ENCODE measurements at regions not wholly inside any gene's neighbourhood (a gene's known extent, or its start where the extent isn't known, plus 50 kb on each side); places are given as distances from the start of the nearest gene placed in this dataset.

GRCh38 chr3:144822671-144823070 is 851.0 kb downstream of the DIPK2A start:
- Mint-ChIP-seq H3K4me1 (peaks cover 5 to 7% of the 10 kb centered on the region in 2 experiments), H3K36me3 (ENCODE audit: insufficient read depth in 1 of 3, low read depth in 3 of 3) (no peaks in the 10 kb centered on the region; a peak in 1 of 7 replicates), H3K4me3 (no peak overlapping the region), H3K27ac (no peak overlapping the region), H3K27me3 (ENCODE audit: low read depth) (no peaks in the 10 kb centered on the region), H3K9me3 (peaks cover 0 to 2% of the 10 kb centered on the region in 2 experiments; a peak in 2 of 5 replicates)
- TF ChIP-seq, protein P1, sequence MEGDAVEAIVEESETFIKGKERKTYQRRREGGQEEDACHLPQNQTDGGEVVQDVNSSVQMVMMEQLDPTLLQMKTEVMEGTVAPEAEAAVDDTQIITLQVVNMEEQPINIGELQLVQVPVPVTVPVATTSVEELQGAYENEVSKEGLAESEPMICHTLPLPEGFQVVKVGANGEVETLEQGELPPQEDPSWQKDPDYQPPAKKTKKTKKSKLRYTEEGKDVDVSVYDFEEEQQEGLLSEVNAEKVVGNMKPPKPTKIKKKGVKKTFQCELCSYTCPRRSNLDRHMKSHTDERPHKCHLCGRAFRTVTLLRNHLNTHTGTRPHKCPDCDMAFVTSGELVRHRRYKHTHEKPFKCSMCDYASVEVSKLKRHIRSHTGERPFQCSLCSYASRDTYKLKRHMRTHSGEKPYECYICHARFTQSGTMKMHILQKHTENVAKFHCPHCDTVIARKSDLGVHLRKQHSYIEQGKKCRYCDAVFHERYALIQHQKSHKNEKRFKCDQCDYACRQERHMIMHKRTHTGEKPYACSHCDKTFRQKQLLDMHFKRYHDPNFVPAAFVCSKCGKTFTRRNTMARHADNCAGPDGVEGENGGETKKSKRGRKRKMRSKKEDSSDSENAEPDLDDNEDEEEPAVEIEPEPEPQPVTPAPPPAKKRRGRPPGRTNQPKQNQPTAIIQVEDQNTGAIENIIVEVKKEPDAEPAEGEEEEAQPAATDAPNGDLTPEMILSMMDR (conservative IDR thresholded peaks at IDR 0.05), result no peak
- no peak overlapping the region for H3K4me2 ChIP-seq (ENCODE audit: insufficient read depth, insufficient read length, low read length)
- no peak overlapping the region for H4K8ac ChIP-seq (replicated peaks; ENCODE audit: insufficient read length, low read depth, low read length)
- no peak overlapping the region for H3K56ac ChIP-seq (ENCODE audit: insufficient read length, low read depth, low read length)
- no peaks in the 10 kb centered on the region for H3K79me2 ChIP-seq (ENCODE audit: insufficient read depth, low read length)
- H3K23me2 ChIP-seq (ENCODE audit: insufficient read length, low read depth, low read length, poor library complexity, severe bottlenecking), result no peaks in the 10 kb centered on the region
- no peak overlapping the region for H3K4ac ChIP-seq (ENCODE audit: low read depth, low read length)
- no peaks in the 10 kb centered on the region for H3K9me3 ChIP-seq (ENCODE audit: control insufficient read depth, low read depth, low read length)
- no peak overlapping the region for H2AK5ac ChIP-seq (ENCODE audit: insufficient read length, low read length)
- H3K79me1 ChIP-seq (ENCODE audit: insufficient read depth, low read depth, low read length, poor library complexity, severe bottlenecking), result no peaks in the 10 kb centered on the region
- H2BK5ac ChIP-seq (ENCODE audit: insufficient read length, low read length), result no peak overlapping the region
- no peak overlapping the region for H2AFZ ChIP-seq (ENCODE audit: low read length)
- H4K91ac ChIP-seq (ENCODE audit: insufficient read length, low read depth, low read length), result no peak overlapping the region
- H3T11ph ChIP-seq (ENCODE audit: low read length), result no peak overlapping the region
- no peak overlapping the region for H2BK120ac ChIP-seq (ENCODE audit: low read depth, low read length, poor library complexity, severe bottlenecking)
- H2BK20ac ChIP-seq (ENCODE audit: low read depth, low read length, poor library complexity, severe bottlenecking), result no peak overlapping the region
- no peaks in the 10 kb centered on the region for H4K20me1 ChIP-seq (ENCODE audit: control insufficient read depth, insufficient read depth, insufficient read length)
- H3K9ac ChIP-seq (ENCODE audit: extremely low read depth, insufficient read length, low read length), result no peak overlapping the region
- no peak for DNase-seq
- no peak overlapping the region for H4K5ac ChIP-seq (ENCODE audit: insufficient read length, low read depth, low read length)
- no peak overlapping the region for H3K18ac ChIP-seq (ENCODE audit: insufficient read length, low read depth, low read length)
- no peak overlapping the region for H3K23ac ChIP-seq (ENCODE audit: insufficient read length, low read depth, low read length)
- no peak overlapping the region for H2BK15ac ChIP-seq (ENCODE audit: low read depth, low read length)
- no peak overlapping the region for H2BK12ac ChIP-seq (ENCODE audit: insufficient read length, low read depth, low read length)
- H3K4me1 ChIP-seq (ENCODE audit: insufficient read depth, low read length), result no peaks in the 10 kb centered on the region
- H3K27me3 ChIP-seq (ENCODE audit: insufficient read depth, low read length), result no peaks in the 10 kb centered on the region
- H3K27ac ChIP-seq (ENCODE audit: insufficient read length, low read depth, low read length), result no peak overlapping the region
- no peak overlapping the region for H3K14ac ChIP-seq (ENCODE audit: insufficient read depth, low read length)

Measured in H9 (cell line).